A673 (cell line): ENCODE measurements at regions not wholly inside any gene's neighbourhood (a gene's known extent, or its start where the extent isn't known, plus 50 kb on each side); places are given as distances from the start of the nearest gene placed in this dataset.

Experiments
- CTCF ChIP-seq: fragments of 300-800, 200-600 bp; sonication (generic); conservative IDR thresholded peaks from 2 replicates; pipeline ENCODE4 v1.5.1; 2017; ENCODE audit warnings: low read depth, mild to moderate bottlenecking, antibody characterized with exemption, low read length, moderate library complexity, mixed read lengths
- EZH2 ChIP-seq: fragments of 200-600 bp; sonication (generic); IDR thresholded peaks from 2 replicates; pipeline ENCODE4 v1.6.1; 2017; ENCODE audit warnings: borderline replicate concordance, low read depth, mild to moderate bottlenecking, mixed read lengths, antibody characterized with exemption, low read length; ENCODE audit not compliant: poor library complexity, severe bottlenecking

- TF ChIP-seq EZH2 = no peak
- no peak for TF ChIP-seq CTCF
Observed at GRCh38 chr10:118508863-118509262, 86.6 kb downstream of the PRLHR start.
